ENCODE measurements at regions not wholly inside any gene's neighbourhood (a gene's known extent, or its start where the extent isn't known, plus 50 kb on each side); places are given as distances from the start of the nearest gene placed in this dataset.
"Not testable (repeated sequence)": the region's sequence is repeated elsewhere in the genome, so short reads cannot be mapped to it uniquely, and the experiment has no call there.

DNA sequence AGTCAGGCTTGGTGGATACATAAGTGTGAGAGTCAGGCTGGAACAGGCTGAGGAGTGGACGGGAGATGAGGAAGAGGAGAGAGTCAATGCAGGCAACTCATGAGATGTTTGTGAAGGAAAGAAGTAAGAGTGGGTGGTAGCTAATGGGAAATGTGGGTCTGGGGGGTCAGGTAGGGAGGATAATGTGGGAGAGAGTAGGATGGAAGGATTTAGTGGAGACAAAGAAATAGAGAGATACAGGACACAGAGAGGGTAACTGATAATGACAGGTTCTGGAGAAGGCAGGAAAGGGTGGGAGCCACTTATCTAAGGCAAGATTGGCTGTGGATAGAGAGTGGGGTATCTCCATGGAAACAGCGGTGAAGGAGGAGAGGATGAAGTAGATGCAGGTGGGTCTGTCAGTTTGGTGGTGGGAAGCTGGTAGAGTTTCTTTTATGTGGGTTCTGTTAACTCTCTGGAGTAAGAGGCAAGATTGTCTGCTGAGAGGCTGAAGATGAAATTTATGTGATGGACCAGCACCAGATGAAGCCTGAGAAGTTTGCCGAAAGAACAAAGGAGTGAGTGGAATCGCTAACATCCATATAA, 190.6 kb upstream of the SPRED2 start:
- DNase-seq: no peak

- DNase-seq: no peak
Observed at GRCh38 chr2:65622499-65622898, 190.1 kb upstream of the SPRED2 start.

- DNase-seq: no peak
Observed at GRCh38 chr2:65620524-65620923, 188.1 kb upstream of the SPRED2 start.

DNA sequence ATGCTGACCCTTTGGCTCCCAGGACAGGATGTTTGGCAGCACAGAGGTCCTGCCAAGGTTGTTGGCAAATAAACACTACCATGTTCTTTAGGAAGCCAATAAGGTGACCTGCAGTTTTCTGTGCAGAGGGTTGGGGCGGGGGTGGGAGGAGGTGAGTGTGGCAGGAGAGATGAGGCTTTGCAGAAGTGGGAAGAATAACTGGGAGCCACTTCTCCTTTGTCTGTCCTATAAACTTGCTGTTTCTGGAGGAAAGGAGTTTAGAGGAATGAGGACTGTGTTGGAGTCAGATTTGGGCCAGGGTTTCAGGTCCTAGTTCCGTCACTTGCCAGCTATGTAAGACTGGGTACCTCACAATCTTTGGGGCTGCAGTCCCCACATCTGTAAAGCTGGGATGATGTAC, 187.6 kb upstream of the SPRED2 start:
- DNase-seq: no peak

DNA sequence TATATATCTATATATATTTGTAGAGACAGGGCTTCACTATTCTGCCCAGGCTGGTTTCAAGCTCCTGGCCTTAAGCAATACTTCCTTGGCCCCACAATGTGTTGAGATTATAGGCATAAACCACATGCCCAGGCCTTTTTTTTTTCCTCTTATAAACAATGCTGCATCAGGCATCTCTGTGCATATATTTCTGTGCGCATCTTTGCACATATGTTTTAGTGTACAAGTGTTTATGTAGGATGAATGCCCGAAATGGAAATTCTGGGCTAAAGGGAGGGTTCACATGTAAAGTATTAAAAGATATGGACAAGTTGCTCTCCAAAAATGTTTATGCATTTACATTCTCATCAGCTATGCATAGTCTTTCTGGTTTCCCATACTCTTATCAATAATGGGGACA, 183.2 kb upstream of the SPRED2 start:
- no peak for DNase-seq

GRCh38 chr2:65613968-65614555, 181.7 kb upstream of the SPRED2 start:
- DNase-seq: no peak

DNA sequence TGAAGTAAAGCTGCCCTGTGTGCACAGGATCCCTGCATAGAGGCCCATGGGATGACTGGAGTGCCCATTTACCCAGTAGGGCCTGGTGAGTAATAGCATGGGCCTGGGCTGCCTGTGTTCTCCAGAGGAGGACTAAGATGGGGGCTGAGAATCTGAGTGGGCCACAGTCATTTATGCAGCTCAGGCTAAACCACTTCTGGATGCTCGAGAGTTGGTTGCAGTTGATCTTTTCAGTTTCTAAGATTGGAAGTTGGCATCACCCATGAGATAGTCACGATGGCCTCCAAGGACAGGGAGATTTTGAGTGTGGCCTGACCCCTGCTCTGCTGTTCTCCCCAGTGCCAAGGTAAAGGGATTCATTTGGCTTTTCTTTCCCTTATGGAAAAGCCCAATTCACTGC, 179.1 kb upstream of the SPRED2 start:
- no peak for DNase-seq

- DNase-seq: no peak
Observed at GRCh38 chr2:65608916-65609315, 176.5 kb upstream of the SPRED2 start.

DNA sequence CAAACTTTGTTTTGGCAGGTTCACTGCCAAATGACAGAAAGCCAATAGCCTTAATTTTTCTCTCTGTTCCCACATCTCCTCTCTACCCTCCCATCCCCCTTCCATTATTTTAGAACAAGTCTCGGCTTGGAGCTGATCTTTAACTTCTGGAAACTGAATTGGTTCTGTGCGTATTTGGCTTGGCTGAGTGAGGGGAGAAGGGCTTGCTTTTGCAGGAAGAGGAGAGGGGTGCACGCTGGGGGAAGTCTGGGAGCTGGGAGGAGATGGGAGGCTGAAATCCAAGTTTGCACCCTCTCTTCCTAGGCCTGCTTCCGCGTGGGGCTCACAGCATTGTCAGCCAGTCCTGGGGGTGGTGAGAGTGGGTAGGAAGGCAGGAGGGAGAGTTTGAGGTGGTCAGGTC, 176.1 kb upstream of the SPRED2 start:
- no peak for DNase-seq

DNA sequence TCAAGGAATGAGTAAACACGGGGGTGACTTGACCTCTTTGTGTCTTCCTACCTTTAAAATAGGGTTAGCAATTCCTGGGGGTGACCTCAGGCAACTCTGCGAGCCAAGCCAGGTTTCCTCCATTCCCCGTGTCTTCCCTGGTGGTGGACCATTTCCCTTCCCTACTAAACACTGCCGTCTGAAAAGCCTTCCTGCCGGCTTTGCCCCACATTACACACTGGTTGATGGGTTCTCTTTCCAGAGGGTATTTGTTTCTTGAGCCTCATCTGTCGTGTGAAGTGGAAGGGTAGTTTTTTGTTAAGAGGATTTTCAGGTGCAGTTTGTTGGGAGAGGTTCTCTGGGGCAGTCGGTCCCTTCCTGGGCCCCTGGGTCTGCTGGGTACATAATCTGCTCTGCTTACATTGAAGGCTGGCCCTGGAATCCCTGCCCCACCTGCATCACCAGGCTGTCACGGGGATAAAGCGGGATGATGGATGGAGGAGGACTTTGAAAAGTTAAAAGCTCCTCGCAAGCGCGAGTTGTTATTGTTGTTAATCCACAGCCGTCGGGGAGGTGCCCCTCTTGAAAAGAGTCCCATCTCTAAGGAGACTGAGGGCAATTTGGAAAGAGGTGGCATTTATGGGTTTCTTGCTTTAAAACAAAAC, 175.4 kb upstream of the SPRED2 start:
- DNase-seq: no peak

- DNase-seq: no peak
Observed at GRCh38 chr2:65605743-65606058, 173.3 kb upstream of the SPRED2 start.

DNA sequence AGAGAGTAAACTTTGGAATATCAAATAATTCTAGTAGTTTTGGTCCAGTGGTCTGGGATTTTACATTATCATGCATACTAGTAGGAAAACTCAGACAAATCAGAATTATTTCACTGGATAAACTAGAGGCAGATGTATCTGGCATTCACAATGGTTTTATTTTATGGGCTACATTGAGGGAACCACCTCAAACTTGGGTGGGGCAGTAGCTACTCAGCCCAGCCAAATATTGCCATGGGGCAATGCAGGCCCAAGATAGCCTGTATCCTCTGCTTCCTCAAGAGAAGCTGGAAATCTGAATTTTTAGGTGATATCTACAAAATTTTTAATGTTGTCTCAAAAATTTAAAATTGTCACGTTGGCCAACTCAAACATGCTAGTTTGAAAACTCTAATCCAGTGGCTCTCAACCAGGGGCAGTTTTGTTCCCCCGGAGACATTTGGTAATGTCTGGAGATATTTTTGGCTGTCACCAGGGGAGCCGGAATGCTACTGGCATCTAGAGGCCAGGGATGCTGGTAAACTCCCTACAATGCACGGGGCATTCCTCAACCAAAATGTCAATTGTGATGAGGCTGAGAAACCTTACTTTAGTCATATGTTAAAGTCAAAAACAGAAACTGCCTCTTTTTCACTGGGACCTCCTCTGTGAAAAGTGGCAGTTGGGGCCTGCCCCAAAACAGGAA, 172.8 kb upstream of the SPRED2 start:
- DNase-seq: no peak

- DNase-seq: no peak
Observed at GRCh38 chr2:65604246-65604645, 171.8 kb upstream of the SPRED2 start.

DNA sequence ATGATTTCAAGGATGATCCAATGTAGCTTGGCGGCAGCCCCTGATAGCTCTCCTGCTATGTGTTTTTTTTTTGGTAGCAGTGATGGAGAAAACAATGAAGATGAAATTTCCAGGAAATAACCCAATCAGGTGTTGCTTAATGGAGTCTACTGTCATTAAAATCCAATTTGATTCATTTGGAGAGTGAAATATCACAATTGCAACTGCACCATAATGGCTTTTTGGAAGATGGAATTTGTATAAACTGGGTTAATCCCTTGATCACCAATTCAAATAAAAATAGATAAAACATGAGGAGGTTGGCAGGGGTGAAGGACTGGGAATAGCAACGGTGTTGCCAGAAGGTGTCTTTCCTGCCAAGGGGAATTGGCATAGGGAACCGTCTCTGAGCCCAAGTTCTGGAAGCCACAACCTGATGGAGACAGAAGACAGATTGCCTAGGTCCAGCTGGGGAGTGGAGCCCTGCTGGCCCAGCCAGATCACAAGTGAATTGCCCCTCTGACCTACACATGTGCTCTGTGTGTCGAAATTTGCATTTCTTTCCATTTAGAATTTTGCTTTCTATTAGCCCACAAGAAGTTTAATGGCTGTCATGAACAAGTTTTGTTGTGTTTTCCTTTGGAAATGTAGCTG, 170.3 kb upstream of the SPRED2 start:
- DNase-seq: no peak

GRCh38 chr2:65600871-65601270, 168.5 kb upstream of the SPRED2 start:
- not testable (repeated sequence) for DNase-seq

DNA sequence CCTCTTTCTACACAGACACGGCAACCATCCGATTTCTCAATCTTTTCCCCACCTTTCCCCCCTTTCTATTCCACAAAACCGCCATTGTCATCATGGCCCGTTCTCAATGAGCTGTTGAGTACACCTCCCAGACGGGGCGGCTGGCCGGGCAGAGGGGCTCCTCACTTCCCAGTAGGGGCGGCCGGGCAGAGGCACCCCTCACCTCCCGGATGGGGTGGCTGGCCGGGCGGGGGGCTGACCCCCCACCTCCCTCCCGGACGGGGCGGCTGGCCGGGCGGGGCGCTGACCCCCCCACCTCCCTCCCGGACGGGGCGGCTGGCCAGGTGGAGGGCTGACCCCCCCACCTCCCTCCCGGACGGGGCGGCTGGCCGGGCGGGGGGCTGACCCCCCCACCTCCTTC, 168.0 kb upstream of the SPRED2 start:
- not testable (repeated sequence) for DNase-seq

GRCh38 chr2:65599693-65600092, 167.3 kb upstream of the SPRED2 start:
- DNase-seq: no peak

- DNase-seq: no peak
Observed at GRCh38 chr2:65598996-65599395, 166.6 kb upstream of the SPRED2 start.

DNA sequence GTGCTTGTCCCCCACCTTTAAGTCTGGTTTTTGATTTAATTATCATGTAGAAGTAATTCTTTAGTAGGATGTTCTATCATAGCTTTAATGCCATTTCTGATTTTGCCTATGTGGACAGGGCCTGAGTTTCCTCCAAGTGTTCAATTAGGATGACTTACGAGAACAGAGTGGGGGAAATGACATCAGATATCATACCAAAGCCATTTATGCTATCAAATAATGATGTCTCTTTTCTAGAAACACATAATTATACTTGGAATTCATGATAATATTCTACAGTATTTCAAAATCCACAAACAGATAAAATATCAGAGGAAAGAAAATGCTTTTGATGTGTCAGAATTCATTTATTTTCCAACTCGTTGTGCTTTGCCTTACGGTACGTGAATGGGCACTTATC, 165.9 kb upstream of the SPRED2 start:
- no peak for DNase-seq

- no peak for DNase-seq
Observed at GRCh38 chr2:65595630-65596029, 163.2 kb upstream of the SPRED2 start.

DNA sequence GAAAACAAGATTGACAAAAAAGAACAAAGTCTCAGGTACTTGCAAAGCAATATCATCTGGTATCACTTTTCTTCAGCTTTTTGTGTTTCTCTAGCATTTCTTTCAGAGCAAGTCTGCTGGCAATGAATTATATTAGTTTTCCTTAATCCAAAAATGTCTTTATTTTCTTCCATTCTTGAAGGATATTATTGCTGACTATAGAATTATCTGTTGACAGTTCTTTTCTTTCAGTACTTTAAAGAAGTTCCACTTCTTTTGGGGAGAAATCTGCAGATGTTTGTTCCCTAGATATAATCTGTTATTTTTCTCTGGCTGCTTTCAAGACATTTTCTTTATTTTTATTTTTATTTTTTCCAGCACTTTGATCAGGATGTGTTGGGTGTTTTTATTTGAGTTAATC, 161.8 kb upstream of the SPRED2 start:
- DNase-seq: no peak

DNA sequence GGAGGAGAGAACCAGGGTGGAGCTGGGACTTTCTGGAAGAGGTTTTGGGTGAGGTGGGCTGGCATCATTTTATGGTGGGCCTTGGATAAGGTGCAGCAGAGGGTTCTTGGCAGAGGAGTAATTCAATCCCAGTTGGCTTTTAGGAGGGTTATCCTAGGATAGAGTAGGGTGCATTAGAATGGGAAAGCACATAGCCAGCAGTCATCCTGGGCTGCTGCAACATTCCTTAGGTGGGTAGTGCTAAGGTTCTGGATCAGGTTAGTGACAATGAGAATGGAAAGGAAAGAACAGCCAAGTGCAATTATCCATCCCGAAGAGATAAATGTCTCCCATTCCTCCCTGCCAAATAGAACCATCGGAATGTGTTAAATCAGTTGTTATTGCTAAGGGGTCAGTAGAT, 157.3 kb upstream of the SPRED2 start:
- no peak for DNase-seq

GRCh38 chr2:65587779-65588178, 155.4 kb upstream of the SPRED2 start:
- no peak for DNase-seq

DNA sequence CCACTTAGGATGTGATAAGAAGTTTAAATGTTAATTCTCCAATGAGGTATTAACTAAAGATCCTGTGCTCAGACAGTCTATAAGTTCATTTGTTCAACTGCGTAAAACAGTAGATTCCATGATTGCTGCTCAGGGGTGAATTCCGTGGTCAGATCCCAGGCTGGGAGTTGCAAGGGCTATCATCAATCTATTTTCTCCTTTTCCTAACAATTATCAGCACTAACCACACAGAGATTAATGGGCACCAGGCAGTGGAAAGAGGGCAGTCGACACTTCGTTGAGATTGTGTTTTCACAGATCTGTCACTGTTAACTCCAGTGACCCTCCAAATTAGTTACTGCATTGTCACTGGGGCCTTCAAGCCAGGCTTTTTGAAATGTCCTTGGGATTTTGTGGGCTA, 154.1 kb upstream of the SPRED2 start:
- DNase-seq: no peak

All from activated CD4-positive, alpha-beta T cell treated with anti-CD3 and anti-CD28 coated beads, Interleukin-2, amount 50 U/mL, for 16 hours (primary cell).